Ovary (tissue), 7 donors: ENCODE measurements at regions not wholly inside any gene's neighbourhood (a gene's known extent, or its start where the extent isn't known, plus 50 kb on each side); places are given as distances from the start of the nearest gene placed in this dataset.

Experiments used
- DNase-seq, 5 donors: peaks; one replicate each; pipeline ENCODE4 v3.0.0-alpha.2; 2019 to 2020
- H3K27ac ChIP-seq, 2 donors: fragments of 200-600 bp; one replicate each; pipeline versions ENCODE4 v1.5.1 to v1.8.0; 2019 to 2022
- H3K27me3 ChIP-seq: fragments of 200-600 bp; one replicate; pipeline ENCODE4 v1.8.0; 2022
- H3K36me3 ChIP-seq: fragments of 200-600 bp; sonication (generic); one replicate; pipeline ENCODE4 v1.5.1; 2019
- H3K4me1 ChIP-seq: one replicate; pipeline ENCODE4 v1.8.1; 2013; ENCODE audit warnings: mild to moderate bottlenecking, moderate library complexity; ENCODE audit not compliant: insufficient read depth
- H3K4me3 ChIP-seq: fragments of 200-600 bp; sonication (generic); one replicate; pipeline ENCODE4 v1.5.1; 2017
- H3K9me3 ChIP-seq, 2 donors: fragments of 200-600 bp in 1 of 2; sonication (generic) in 1 of 2; one replicate each; pipeline versions ENCODE4 v1.5.1 to v1.8.1; 2013 to 2019; ENCODE audit warnings: mild to moderate bottlenecking in 1 of 2, moderate library complexity in 1 of 2
- EP300 ChIP-seq: sonication (generic); formaldehyde crosslinking; IDR thresholded peaks from one replicate; pipeline ENCODE4 v1.6.1; 2017; ENCODE audit warnings: antibody characterized with exemption
- POLR2A ChIP-seq: fragments of 450-650 bp; IDR thresholded peaks from one replicate; pipeline ENCODE4 v1.6.1; 2017; ENCODE audit warnings: antibody characterized with exemption, mild to moderate bottlenecking, moderate library complexity
- WGBS, 3 donors: extraction: QIAGEN DNeasy Blood & Tissue Kit in 1 of 3; methylation state at CpG; one replicate each; pipeline versions ENCODE4 v1.1.5 to v1.1.7; 2013 to 2017; 5-methylcytosine and 5-hydroxymethylcytosine counted together
- intact Hi-C, 4 donors: fragments of 100-400 bp; cut with DNase I; formaldehyde crosslinking; loops; one replicate each; pipeline versions ENCODE4 v1.11.0 to v1.15.1; 2022 to 2023
- TF ChIP-seq, protein P1 (sequence below), 3 donors: fragments of 450-650 bp in 2 of 3; fragments of 200-600 bp in 1 of 3; IDR thresholded peaks; one replicate each; pipeline versions ENCODE4 v1.5.1 to v1.8.0; 2016 to 2022; ENCODE audit warnings: antibody characterized with exemption in 3 of 3, mild to moderate bottlenecking in 1 of 3
- donor health status: DM: no; HTN: no; CAD: no; lungs with moderate emphysema.
- donor health status: DM: no; HTN: no; CAD: no.
- donor health status: Bipolar disorder and iron deficiency.
- donor health status: DM: no; HTN: no; CAD: no.
- donor health status: DM: yes; HTN: yes; CAD: no.

DNA sequence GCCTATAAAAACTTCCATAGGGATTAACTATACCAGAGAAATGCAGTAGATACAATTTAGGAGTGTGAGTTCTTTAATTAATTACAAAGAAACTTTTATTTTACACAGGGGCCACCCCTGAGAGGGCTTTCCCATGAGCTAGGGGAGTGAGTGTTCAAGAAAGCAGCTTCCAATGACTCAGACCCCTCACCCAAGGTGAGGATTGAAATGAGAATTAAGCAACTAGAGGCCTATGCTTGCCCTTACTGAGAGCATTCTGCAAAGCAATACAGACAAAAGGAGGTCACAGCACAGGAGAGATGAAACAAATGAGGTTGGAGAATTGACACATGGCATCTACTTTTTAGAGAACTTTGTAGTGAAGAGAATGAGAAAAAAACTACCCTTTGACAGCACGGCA, 301.8 kb downstream of the WDR11 start:
- no peak for DNase-seq
- H3K4me3 ChIP-seq, result no peak overlapping the region
- intact Hi-C loops, result no loop called here
- 91 to 95% (median 94%) methylated on average over 1 of the region's 1 CpG for WGBS, 3 donors
- no peaks in the 10 kb centered on the region for H3K27me3 ChIP-seq
- H3K9me3 ChIP-seq, result no peaks in the 10 kb centered on the region
- no peak overlapping the region for H3K27ac ChIP-seq
- TF ChIP-seq, protein P1, sequence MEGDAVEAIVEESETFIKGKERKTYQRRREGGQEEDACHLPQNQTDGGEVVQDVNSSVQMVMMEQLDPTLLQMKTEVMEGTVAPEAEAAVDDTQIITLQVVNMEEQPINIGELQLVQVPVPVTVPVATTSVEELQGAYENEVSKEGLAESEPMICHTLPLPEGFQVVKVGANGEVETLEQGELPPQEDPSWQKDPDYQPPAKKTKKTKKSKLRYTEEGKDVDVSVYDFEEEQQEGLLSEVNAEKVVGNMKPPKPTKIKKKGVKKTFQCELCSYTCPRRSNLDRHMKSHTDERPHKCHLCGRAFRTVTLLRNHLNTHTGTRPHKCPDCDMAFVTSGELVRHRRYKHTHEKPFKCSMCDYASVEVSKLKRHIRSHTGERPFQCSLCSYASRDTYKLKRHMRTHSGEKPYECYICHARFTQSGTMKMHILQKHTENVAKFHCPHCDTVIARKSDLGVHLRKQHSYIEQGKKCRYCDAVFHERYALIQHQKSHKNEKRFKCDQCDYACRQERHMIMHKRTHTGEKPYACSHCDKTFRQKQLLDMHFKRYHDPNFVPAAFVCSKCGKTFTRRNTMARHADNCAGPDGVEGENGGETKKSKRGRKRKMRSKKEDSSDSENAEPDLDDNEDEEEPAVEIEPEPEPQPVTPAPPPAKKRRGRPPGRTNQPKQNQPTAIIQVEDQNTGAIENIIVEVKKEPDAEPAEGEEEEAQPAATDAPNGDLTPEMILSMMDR (IDR thresholded peaks at IDR 0.05), result no peak
- TF ChIP-seq POLR2A, result no peak
- TF ChIP-seq EP300, result no peak
- H3K4me1 ChIP-seq, result peaks cover 2% of the 10 kb centered on the region
- no peaks in the 10 kb centered on the region for H3K36me3 ChIP-seq

DNA sequence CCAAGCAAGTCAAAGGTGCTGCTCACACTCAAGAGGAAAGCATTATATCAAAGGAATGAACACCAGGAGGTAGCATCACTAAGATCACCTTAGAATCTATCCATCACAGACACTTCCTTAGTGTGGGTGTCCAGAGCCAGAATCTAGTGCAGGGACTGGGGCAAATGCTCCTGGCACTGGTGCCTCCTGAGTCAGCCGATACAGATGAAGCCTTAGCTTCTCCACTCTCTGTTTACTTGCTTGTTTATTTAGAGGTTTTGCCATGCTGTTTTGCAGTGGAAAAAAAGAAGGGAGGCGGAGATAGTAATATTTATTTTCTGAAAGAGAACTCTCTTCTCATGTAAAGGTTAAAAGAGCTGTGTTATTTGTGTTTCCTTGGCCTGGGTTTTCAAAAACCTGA, 303.1 kb downstream of the WDR11 start:
- H3K36me3 ChIP-seq, result no peaks in the 10 kb centered on the region
- intact Hi-C loops, result no loop called here
- no peak for TF ChIP-seq POLR2A
- TF ChIP-seq EP300, result no peak
- TF ChIP-seq, protein P1 (IDR thresholded peaks at IDR 0.05), result no peak
- peaks cover 2% of the 10 kb centered on the region for H3K4me1 ChIP-seq
- no peak overlapping the region for H3K4me3 ChIP-seq
- 88 to 95% (median 93%) methylated on average over 2 of the region's 2 CpGs for WGBS, 3 donors
- H3K27me3 ChIP-seq, result no peaks in the 10 kb centered on the region
- no peaks in the 10 kb centered on the region for H3K9me3 ChIP-seq
- DNase-seq, result no peak
- no peak overlapping the region for H3K27ac ChIP-seq

DNA sequence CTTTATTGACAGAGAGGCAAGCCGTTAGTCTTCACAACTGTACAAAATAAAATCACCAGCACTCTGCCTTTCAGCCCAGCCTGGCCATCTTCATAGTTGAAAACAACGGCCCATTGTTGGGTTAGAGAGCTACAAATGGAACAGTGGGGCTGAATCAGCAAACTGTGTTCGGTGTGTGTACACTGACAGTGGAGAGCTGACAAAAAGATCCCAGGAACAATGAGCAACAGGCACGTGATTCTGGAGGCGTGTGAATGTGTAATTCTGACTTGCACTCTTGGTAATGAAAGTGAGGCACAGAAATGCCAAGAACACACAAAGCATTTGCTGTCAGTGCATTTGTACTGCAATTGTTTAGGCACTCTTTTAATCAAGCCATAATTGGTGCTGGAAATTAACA, 303.7 kb downstream of the WDR11 start:
- intact Hi-C loops, result no loop called here
- H3K27ac ChIP-seq, result no peak overlapping the region
- H3K27me3 ChIP-seq, result no peaks in the 10 kb centered on the region
- WGBS, 3 donors, result 64 to 67% (median 65%) methylated on average over 5 of the region's 5 CpGs
- no peak for DNase-seq
- peaks cover 2% of the 10 kb centered on the region for H3K4me1 ChIP-seq
- no peaks in the 10 kb centered on the region for H3K9me3 ChIP-seq
- H3K36me3 ChIP-seq, result no peaks in the 10 kb centered on the region
- TF ChIP-seq EP300 (no peak), POLR2A (no peak)
- TF ChIP-seq, protein P1 (IDR thresholded peaks at IDR 0.05), result no peak
- H3K4me3 ChIP-seq, result no peak overlapping the region

DNA sequence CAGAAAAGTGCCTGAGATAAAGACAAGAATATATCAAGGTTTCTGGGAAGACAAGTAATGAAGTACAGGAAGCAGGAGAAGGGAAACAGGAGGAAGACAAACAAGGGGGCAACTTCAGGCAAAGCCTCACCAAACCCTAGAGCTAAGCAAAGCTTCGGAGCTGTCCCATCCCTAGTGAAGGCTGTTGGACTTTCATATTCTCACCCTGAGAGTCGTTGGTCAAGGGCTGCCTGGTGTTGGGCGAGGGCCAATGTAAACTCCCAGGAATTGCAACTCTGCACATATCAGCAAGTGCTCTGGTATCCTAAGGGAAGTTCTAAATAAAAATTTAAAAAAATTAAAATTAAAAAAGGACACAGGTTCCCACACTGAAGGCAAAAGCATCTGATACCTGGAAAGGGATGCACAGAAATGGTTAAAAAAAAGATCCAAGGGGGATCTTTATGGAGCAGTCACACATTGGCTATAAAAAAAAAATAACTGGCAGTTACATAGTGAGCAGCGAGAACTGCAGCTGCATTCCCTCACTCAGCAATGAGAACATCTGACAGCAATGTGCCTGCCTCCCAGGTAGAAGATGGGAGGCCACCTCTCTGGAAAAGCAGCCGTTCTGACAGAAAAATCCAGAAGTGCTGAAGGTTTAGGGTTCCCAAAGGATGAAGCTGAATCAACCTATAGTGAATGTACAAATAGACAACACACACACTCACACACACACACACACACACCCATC, 304.7 kb downstream of the WDR11 start:
- H3K27ac ChIP-seq, result no peak overlapping the region
- WGBS, 3 donors, result 11 to 15% (median 13%) methylated on average over 5 of the region's 5 CpGs
- no peaks in the 10 kb centered on the region for H3K9me3 ChIP-seq
- no peak overlapping the region for H3K4me3 ChIP-seq
- no peaks in the 10 kb centered on the region for H3K36me3 ChIP-seq
- intact Hi-C loops, result no loop called here
- no peaks in the 10 kb centered on the region for H3K27me3 ChIP-seq
- peak in 2 of 5 donors; percentile 55 to 61 for DNase-seq
- peaks cover 2% of the 10 kb centered on the region for H3K4me1 ChIP-seq
- TF ChIP-seq, protein P1 (IDR thresholded peaks at IDR 0.05), result no peak
- TF ChIP-seq POLR2A (no peak), EP300 (no peak)
